Stimulated activated CD4-positive, alpha-beta T cell treated with anti-CD3 and anti-CD28 coated beads, Interleukin-1b, Interleukin-23, amount 100 ng/mL, for 24 hours (primary cell): ENCODE measurements at regions not wholly inside any gene's neighbourhood (a gene's known extent, or its start where the extent isn't known, plus 50 kb on each side); places are given as distances from the start of the nearest gene placed in this dataset.
"Not testable (repeated sequence)": the region's sequence is repeated elsewhere in the genome, so short reads cannot be mapped to it uniquely, and the experiment has no call there.

Experiments
- DNase-seq, 4 experiments: peaks; one replicate each; pipeline ENCODE4 v3.0.0-alpha.2; 2020; ENCODE audit warnings: low read depth in 4 of 4, low spot score in 1 of 4

DNA sequence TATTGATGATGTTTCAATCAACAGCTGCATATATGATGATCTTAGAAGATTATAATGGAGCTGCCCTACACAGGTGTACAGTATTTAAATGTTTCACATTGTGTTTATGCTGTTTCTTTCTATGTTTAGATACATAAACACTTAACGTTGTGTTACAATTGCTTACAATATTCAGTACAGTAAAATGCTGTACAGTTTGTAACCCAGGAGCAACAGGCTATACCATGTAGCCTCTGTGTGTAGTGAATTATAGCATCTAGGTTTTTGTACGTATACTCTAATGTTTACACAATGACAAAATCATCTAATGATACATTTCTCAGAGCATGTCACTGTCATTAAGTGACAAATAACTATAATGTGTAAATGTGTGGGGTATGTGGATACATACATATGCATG lies 80.5 kb upstream of the CPEB2 start:
- DNase-seq = not testable (repeated sequence)

- no peak for DNase-seq
Measured at GRCh38 chr4:14924076-14924811, 78.0 kb upstream of the CPEB2 start.

DNA sequence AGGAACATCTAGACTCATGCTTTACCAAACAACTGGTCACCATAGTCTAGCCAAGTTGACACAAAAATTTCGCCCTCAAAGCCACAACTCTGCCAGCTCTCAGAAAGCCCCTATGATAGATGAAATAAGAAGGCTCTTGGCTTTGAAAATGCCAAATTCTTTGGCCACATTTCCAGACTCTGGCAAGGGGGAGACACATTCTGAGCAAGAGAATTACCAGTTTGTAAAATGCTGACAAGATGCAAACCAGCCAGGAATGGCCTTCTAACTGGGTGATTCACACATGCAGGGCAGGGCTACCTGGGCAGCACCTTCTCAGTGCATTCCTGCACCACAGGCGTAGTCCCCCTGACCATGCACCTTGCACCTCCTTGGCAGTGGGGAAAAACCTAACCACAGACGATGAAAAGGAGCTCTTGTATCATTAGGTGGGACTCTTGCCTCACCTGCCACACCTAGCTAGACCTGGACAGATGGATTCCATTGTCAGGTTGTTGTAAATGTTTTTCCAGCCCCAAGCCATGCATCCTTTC lies 77.4 kb upstream of the CPEB2 start:
- no peak for DNase-seq

DNA sequence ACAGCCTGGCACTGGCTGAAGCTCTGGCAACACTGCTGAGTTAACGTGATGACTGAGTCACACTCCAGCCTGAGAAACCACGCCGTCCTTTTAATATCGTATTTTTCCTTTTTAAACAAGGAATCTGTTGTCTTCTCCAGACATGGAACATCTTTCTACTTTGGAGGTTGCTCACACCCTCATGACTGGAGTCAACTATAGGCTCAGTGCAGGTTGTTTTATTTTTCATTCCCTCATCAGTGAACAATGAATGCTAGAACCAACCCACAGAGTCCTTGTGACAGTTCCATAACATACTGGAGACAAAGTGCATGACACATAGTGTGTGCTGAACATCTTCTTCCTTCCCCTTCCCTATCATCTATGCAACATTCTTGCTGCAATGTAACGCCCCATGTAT lies 76.8 kb upstream of the CPEB2 start:
- no peak for DNase-seq

DNA sequence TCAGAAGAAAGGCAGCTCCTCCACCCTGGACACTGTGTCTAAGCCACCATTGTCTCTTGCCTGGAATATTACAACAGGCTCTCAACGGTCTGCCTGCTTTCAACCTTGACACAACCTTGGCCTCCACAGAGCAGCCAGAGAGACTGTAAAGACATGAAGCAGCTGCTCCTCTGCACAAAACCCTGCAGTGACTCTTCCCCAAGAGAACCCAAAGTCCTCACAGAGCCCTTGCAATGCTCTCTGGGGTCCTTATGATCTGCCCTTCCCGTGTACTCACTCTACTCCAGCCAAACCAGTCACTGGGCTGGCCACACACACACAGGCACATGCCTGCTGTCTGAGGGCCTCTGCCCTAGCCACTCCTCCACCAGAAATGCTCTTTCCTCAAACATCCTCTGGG lies 75.9 kb upstream of the CPEB2 start:
- DNase-seq = no peak

- no peak for DNase-seq
Measured at GRCh38 chr4:14928035-14928434, 74.2 kb upstream of the CPEB2 start.

DNA sequence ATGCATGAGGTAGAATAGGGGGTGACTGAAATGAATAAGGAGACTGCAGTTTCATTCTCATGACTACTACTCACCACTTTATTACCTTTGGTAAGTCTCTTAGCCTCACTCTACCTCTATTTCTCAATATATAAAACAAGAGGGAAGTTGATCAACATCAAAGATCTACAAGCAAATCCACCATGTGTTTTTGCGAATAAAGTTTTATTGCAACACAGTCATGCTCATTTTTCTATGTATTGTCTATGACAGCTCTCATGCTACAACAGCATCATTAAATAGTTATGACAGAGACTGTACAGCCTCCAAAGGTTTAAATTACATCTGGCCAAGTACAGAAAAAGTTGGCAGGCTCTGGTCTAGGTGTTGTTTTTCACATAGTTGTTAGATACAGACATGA lies 72.6 kb upstream of the CPEB2 start:
- DNase-seq = no peak

- no peak for DNase-seq
Measured at GRCh38 chr4:14934704-14935390, 67.4 kb upstream of the CPEB2 start.

GRCh38 chr4:14943749-14944148 lies 58.5 kb upstream of the CPEB2 start:
- DNase-seq = no peak

GRCh38 chr4:14952352-14952751 lies 49.9 kb upstream of the CPEB2 start:
- DNase-seq = no peak
